ENCODE measurements at regions not wholly inside any gene's neighbourhood (a gene's known extent, or its start where the extent isn't known, plus 50 kb on each side); places are given as distances from the start of the nearest gene placed in this dataset.

DNA sequence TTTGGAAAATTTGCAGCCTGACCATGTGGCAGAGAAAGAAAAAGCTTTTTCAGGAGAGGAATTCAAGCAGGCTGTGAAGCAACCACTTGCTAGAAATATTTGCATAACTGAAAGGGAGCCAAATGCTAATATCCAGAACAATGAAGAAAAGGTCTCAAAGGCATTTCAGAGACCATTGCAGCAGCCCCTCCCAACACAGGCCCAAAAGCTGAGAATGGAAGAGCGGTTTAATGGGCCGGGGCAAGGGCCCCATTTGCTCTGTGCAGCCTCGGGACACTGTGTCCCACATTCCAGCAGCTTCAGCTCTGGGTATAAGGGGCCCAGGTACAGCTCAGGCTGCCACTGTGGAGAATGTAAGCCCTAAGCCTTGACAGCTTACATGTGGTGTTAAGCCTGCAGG is 918.1 kb upstream of the POT1 start:
- no peak overlapping the region for H3K27ac ChIP-seq
- TF ChIP-seq ZFX (IDR thresholded peaks at IDR 0.05; ENCODE audit: borderline replicate concordance) (no peak), CTCF (IDR thresholded peaks at IDR 0.05) (no peak)

DNA sequence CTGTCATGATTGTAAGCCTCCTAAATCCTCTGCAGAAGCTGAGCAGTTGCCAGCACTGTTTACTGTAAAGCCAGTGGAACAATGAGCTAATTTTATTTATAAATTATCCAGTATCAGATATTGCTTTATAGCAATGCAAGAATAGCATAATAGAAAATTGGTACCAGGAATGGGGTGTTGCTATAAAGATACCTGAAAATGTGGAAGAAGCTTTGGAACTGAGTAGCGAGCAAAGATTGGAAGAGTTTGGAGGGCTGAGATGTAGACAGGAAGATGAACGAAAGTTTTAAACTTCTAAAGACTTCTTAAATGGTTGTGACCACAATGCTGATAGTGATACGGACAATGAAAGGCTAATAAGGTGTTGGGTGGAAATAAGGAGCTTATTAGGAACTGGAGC is 917.4 kb upstream of the POT1 start:
- TF ChIP-seq ZFX (IDR thresholded peaks at IDR 0.05; ENCODE audit: borderline replicate concordance) = no peak
- no peak for TF ChIP-seq CTCF (IDR thresholded peaks at IDR 0.05)
- H3K27ac ChIP-seq = no peak overlapping the region

DNA sequence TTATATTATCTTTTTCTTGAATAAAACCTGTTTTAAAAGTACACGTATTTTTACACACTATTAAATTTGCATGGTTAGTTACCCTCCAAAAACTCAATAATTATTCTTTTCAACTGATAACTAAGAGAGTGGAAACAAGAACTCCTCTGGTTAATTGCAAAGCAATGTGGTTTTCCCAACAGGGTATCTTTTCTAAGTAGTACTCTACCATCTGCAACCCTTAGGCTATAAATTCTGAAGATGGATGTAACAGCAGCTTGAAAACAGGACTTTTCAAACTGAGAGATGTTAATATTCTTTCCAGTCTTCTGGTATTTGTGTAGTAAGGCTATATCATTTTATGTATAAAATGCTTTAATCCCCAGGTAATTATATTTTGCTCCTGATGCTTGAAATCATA is 916.1 kb upstream of the POT1 start:
- no peak overlapping the region for H3K27ac ChIP-seq
- TF ChIP-seq CTCF (IDR thresholded peaks at IDR 0.05) = no peak
- TF ChIP-seq ZFX (IDR thresholded peaks at IDR 0.05; ENCODE audit: borderline replicate concordance) = no peak

DNA sequence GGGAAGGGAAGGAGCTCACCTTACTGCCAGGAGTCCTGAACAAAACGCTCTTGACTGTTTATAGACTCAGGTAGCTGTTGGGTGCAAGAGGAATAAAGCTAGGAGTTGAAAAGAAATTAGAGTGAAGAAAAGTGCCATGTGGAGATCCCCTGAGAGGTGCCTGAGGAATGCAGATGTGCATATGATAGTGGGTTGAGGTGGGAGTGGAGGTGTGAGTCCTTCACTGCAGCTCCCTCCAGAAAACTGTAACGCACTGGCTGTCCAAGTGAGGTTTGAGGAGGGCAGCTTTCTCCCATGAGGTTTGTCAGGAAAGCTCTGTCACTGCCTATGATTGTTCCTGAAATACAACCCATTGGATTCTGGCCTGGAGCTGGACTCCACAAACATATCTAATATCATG is 904.8 kb upstream of the POT1 start:
- TF ChIP-seq CTCF (IDR thresholded peaks at IDR 0.05) (no peak), ZFX (IDR thresholded peaks at IDR 0.05; ENCODE audit: borderline replicate concordance) (no peak)
- no peak overlapping the region for H3K27ac ChIP-seq

GRCh38 chr7:125833839-125834238 is 904.2 kb upstream of the POT1 start:
- TF ChIP-seq ZFX (IDR thresholded peaks at IDR 0.05; ENCODE audit: borderline replicate concordance) (no peak), CTCF (IDR thresholded peaks at IDR 0.05) (no peak)

GRCh38 chr7:125830743-125831142 is 901.1 kb upstream of the POT1 start:
- no peak for TF ChIP-seq CTCF (IDR thresholded peaks at IDR 0.05)
- no peak for TF ChIP-seq ZFX (IDR thresholded peaks at IDR 0.05; ENCODE audit: borderline replicate concordance)
- H3K27ac ChIP-seq = no peak overlapping the region

More at GRCh38 chr7:125833839-125834238, 904.2 kb upstream of the POT1 start:
- no peak overlapping the region for H3K27ac ChIP-seq

DNA sequence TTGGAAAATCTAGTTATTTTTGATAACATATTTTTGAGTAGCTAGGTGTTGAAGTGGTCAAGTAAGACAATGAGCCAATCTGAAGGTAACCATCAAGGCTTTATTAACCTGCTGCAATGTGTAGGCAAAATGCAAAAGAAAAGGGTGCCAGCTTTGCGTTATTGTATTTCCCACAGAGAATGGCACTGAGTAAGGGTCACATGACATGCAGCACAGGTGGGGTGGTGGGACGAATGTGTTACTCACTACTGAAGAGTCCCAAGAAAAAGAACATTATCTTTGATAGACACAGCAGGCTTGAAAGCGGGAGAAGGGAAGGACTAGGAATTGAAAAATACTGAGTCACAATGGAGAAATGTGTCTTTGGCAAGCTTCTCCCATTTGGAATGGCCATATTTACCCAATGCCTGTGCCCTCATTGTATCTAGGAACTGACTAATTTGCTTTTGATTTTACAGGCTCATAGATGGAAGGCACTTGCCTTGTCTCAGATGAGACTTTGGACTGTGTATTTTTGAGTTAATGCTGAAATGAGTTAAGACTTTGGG is 898.6 kb upstream of the POT1 start:
- H3K27ac ChIP-seq = no peak overlapping the region
- no peak for TF ChIP-seq CTCF (IDR thresholded peaks at IDR 0.05)
- TF ChIP-seq ZFX (IDR thresholded peaks at IDR 0.05; ENCODE audit: borderline replicate concordance) = no peak
